DOHH2 (cell line): ENCODE measurements at regions not wholly inside any gene's neighbourhood (a gene's known extent, or its start where the extent isn't known, plus 50 kb on each side); places are given as distances from the start of the nearest gene placed in this dataset.

Experiments used
- CTCF ChIP-seq: fragments of 200-600 bp; sonication (generic); IDR thresholded peaks from one replicate; pipeline ENCODE4 v1.5.1; 2014; ENCODE audit warnings: antibody characterized with exemption, mild to moderate bottlenecking, low read depth, low read length; ENCODE audit not compliant: poor library complexity, severe bottlenecking
- EZH2phosphoT487 ChIP-seq: fragments of 200-600 bp; sonication (generic); IDR thresholded peaks from 2 replicates; pipeline ENCODE4 v1.6.1; 2017; ENCODE audit warnings: borderline replicate concordance, mild to moderate bottlenecking, antibody characterized with exemption, low read length, moderate library complexity, mixed read lengths

GRCh38 chr7:25840209-25840792 lies 311.7 kb upstream of the NFE2L3 start:
- TF ChIP-seq CTCF (no peak), EZH2phosphoT487 (no peak)
